CD4-positive, alpha-beta T cell treated with Interleukin-17A for 1 hour (primary cell): ENCODE measurements at regions not wholly inside any gene's neighbourhood (a gene's known extent, or its start where the extent isn't known, plus 50 kb on each side); places are given as distances from the start of the nearest gene placed in this dataset.
A peak's percentile ranks its signal among the peaks of the same experiment; 100 is the strongest.
"Not testable (repeated sequence)": the region's sequence is repeated elsewhere in the genome, so short reads cannot be mapped to it uniquely, and the experiment has no call there.

Experiments
- DNase-seq: peaks from one replicate; pipeline ENCODE4 v3.0.0-alpha.2; 2020

DNA sequence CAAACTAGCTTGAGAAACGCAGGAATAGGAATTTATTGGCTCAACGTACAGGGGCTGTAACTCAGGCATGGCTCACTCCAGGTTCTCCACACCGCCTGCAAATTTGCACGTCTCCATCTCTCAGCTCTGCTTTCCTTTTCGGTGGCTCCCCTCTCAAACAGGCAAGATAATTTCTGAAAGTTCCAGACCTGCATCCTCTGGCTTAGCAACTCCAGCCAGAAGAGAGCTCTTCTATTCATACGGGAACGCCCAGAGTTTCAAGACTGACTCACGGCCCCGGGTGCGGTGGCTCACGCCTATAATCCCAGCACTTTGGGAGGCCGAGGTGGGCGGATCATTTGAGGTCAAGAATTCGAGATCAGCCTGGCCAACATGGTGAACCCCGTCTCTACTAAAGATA, 139.7 kb upstream of the BNIP2 start:
- DNase-seq = no peak

DNA sequence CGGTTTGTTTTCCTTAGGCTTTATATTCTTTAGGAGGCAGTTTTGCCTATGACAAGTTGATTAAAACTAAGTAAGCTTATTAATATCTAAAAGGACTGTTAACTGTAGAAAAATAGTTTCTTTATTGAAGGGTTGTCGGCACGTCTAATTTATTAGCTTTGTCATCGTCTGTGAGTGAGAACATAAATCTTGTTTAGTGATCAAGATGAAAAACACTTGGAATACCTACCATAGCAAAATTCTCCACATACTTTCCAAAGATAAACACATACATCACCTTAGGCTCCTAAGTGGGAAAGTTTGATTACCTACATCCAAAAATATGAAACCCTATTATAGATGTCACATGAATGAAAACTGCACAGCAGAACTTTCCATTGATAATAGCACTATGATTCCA, 139.1 kb upstream of the BNIP2 start:
- DNase-seq = no peak

DNA sequence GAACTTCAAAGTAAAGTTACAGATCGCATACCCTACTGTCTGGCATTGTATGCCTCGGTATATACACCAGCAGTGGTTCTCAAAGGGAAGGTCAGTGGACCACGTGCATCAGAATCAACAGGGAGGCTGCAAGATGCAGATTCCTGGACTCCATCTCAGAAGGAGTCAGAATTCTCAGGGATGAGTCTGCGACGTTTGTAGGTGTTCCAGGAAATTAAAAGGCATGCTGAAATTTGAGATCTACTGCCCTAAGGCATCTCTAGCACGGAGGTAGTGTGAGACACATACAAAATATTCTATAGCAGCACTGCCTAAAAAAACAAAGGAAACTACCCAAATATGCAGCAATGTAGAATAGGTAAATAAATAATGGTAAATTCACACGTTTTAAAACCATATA, 136.8 kb upstream of the BNIP2 start:
- DNase-seq = no peak

DNA sequence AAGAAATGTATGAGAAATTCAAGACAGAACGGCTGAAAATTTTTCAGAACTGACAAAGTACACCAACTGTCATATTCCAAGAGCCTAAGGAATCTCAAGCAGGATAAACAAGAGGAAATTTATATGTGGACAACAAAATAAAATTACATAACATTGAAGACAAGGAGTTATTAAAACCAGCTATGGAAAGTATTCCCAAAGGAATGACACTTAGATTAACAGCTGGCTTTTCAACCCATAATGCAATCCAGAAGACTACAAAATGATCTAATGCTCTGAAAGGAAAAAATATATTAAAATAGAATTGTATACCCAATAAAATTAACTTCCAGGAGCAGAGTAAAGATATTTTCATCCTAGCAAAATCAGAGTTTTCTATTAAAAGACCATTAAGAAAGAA, 132.2 kb upstream of the BNIP2 start:
- DNase-seq = no peak

DNA sequence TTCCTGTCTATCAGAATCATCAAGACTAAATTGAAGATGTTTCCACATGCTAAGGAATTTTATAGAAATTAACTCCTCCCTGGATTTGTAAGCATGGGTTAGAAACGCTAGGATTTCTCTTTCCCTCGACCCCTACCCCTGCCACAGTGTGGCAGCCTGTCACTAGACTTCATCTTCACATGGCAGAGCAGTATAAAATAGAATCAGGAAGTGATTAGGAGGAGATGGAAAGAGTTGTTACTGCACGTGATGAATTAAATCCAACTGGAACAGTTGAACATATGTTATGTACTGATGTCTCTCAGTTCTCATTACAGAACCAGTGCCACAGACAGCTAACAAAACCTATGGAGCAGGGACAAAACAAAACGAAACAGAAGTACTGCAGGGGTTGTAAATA, 130.0 kb upstream of the BNIP2 start:
- no peak for DNase-seq

DNA sequence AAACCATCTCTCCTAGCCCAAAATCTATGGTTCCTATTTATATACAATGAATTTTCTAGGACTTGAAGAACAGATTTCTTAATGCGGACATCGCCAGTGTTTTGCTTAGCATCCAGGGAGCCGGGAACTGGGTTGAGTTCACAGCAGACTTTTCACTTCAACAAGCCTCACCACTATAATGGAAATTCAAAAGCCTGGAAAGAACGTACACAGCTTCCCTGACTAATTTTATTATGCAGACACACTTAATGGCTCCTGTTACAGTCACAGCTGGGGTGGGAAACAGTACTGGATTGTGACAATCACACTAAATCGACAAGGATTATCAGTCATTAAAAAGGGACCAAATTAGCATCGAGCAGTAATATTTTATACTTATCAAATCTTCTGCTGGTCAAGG, 129.2 kb upstream of the BNIP2 start:
- no peak for DNase-seq

DNA sequence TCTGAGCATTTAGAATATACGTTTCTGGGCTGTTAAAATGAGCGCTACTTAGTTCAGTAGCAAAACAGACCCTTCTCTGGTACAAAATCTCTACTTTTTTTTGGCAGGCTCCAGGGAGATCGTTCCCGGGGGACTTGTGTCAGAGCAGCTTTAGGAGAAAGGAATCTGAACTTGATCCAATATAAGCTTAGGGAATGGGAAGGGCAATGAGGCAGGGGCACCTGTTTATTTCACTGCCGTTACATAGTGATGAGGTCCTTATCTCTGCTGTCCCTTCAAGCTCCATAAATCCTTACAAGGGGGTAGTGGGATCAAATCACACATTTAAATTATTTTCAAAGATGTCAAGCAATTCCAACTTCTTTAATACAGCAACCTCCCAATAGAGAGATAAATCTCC, 128.7 kb upstream of the BNIP2 start:
- DNase-seq = no peak

DNA sequence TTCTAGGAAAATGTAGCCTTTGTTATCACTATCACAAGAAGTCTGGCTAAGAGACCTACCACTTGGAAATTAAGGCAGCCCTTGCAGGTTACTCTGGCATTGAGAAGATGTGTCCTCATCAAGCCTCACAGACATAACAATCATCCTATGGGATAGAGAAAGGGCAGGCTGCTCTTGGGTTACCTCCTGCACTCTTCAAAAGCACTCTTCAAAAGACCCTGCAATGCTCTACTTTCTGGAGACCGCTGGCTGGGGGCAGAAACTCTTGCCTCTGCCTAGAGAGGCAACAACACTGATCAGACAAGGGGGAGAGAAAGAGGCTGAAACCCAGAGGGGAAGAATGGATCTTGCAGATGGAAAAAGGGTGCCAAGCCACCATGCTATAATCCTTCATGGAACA, 127.9 kb upstream of the BNIP2 start:
- DNase-seq = no peak

DNA sequence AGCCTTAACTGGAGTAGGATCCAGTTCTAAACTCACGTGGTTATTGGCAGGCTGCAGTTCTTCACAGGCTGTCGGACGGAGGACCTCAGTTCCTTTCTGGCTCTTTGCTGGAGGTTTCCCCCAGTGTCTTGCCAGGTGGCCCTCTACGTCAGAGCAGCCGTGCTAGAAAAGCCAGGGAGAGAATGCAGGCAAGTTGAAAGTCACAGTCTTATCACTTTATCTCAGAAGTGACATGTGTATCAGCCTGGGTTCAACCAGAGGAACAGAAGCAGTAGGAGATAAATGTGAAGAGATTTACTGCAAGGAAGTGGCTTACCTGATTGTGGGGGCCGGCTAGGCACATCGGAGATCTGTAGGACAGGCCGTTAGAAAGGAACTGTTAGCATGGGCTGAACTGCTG, 125.3 kb upstream of the BNIP2 start:
- DNase-seq = peak; percentile 57

DNA sequence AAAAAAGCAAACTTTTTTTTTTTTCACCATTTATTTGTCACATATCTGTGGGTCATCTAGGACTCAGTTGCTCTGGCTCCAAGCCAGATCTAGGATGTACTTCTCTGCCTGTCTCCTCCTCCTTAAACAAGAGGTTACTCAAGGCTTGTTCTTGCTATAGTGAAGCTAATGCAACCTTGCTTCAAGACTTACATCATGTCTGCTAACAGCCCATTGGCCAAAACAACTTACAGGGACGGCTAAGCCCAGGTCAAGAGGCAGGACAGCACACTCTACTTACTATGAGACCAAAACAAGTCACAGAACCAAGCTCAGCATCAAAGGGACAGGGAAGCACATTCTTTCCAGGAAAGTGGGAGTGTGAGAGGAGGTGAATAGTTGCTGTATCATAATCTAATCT, 123.8 kb upstream of the BNIP2 start:
- DNase-seq = no peak

DNA sequence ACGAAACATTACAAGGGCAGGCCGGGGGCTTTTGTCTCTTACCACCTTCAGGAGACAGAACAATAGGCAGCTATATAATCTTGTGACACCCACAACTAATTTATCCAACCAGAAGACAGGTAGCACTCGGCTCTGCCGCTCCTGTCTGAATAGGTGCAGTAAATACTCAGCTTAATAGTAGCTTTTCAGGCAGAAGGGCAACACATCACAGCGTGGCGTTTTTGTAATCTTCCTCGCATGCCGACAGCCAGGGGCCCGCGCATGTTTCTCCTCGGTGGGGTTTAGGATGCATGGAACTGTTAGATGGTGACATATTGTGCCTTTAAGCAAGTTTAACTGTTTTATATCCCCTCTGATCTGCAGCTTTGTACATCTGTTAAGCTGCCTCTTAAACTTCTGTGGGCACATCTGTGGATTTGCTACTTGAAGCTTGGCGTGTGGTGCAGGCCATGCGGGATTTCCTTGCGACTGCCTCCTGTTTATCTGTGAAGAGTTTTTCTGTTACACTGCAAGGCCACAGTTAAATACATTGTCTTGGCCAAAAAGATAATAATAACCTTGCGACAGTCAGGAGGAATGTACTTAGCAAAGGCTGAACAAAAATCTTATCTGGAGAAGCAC, 123.2 kb upstream of the BNIP2 start:
- DNase-seq = no peak

DNA sequence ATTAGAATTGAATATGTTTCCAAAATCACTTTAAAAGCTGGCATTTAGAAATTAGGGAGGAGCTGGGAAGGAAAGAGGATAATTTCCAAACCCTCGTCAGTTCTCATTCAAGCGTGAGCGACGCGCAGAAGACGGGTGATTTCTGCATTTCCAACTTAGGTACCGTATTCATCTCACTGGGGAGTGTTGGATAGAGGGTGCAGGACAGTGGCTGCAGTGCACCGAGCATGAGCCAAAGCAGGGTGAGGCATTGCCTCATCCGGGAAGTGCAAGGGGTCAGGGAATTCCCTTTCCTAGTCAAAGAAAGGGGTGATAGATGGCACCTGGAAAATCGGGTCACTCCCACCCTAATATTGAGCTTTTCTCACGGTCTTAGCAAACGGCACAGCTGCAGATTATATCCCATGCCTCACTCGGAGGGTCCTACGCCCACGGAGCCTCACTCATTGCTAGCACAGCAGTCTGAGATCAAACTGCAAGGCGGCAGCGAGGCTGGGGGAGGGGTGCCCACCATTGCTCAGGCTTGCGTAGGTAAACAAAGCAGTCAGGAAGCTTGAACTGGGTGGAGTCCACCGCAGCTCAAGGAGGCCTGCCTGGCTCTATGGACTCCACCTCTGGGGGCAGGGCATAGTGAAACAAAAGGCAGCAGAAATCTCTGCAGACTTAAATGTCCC, 114.3 kb upstream of the BNIP2 start:
- DNase-seq = peak; percentile 87

DNA sequence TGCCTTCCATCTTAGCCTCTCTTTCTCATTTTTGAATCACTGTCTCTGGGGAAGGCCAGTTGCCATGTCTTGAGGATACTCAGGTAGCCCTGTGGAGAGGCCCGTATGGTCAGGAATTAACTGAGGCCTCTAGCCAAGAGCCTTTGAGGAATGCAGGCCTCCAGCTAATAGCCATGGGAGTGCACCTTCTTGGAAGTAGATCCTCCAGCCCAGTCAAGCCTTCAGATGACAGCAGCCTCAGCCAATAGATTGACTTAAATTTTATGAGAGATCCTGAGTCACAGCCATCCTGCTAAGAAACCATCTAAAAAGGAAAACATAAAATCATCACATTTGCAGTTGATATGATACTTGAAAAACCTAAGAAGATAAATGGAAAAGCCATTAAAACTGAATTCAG, 112.5 kb upstream of the BNIP2 start:
- DNase-seq = no peak

DNA sequence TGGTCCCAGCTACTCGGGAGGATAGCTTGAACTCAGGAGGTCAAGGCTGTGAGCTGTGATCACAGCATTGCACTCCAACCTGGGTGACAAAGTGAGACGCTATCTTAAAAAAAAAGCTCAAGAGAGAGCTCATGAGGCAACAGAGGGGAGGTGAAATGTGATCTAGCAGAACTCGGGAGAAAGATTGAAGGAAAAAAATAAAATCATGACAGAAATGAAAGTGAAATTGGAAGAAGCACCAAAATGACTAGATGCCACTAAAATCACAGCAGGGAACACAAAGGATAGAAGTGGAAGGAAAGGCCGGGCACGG, 109.4 kb upstream of the BNIP2 start:
- DNase-seq = no peak

DNA sequence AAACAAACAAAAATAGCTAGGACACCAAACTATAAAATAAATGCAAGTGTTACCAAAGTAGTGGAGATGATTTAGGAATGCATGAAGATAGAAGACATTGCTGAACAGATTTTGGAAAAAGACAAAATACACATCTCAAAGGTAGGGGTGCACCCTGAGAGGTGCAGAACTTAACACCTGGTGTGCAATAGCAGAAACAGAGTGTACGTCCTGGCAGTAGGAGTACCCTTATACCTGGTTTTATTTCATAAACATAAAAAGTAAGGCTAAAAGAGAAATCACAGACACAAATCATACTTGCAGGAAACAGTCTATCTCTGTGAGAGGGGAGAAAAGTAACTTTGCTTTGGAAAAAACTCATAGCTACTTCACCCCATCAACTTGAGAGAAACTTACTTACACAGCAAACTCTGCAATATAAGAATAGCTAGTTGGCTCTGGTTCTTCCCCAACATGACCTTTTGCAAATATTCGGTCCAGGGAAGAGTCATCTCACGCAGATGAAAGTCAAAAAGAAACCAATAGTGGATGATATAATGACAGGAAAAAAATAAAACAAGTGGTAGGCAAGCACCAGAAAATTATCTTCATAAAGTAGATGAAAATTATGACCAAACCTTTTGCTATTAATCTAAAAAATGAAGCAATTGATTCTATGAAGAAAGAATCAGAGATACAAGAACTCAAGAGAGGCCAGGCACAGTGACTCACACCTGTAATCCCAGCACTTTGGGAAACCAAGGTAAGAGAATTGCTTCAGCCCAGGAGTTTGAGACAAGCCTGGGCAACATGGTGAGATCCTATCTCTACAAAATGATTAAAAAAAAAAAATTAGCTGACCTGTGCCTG, 108.9 kb upstream of the BNIP2 start:
- no peak for DNase-seq

DNA sequence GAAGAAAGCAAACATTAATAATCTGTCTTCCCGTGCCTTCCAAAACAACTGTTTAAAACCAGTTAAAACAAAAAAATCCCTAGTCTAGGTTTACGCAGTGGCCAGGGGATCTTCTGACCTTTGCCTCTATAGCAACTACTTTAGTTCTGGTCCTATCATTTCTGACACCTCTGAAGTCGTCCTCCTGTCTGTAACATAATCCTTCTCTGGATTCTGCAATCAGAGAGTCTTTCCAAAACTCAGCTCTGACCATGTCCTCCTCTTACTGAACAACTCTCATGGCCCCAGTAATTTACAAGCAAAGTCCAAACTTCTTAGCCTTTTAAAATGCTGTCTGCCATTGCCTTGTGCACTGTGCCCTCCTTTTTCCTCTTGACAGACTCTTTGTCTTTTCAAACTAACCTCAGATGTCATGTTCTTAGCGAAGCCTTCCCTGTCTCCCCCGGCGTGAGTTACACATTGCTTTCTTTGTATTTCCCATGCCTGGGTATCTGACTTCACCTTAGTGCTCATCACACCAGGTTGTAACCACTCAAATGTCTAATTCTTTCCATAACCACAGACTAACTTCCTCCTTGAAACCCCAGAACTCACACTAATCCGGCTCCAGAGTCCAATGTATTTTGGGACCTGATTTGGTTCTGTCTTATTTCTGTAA, 105.2 kb upstream of the BNIP2 start:
- no peak for DNase-seq

DNA sequence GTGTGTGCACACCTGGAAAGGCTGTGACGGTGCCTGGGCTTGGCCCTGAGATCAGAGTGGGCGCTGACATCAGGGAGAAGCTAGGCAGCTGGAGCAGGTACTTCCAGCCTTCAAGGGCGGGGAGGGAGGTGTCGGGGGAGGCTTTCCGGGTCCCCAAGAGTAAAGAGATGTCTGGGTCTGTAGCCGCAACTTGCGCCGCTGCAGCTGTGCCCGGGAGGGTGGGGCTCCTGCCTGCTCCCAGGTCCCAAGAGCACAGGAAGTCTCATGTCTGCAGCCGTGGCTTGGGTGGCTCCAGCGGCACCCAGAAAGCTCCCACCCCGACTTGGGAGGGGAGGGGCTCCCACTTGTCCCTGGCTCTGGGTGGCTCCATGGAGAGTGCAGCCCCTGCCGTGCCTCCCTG, 103.2 kb upstream of the BNIP2 start:
- peak; percentile 32 for DNase-seq

DNA sequence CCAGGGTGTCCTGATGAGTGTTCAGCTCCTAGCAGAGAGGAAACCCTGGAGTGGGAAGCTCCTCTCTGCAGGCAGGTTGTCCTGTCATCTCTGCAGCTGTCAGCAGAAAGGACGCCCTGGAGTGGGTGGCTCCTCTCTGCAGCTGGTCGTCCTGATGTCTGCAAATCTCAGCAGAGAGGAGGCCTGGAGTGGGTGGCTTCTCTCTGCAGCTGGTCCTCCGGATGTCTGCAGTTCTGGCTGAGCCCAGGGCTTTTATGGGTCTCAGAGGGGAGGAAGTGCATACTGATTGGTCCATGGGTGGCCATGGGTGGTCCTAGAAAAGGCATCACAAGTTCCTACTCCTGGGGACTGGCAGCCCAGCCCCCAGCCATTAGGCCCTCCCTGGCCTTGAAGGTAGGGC, 102.6 kb upstream of the BNIP2 start:
- peak; percentile 19 for DNase-seq

DNA sequence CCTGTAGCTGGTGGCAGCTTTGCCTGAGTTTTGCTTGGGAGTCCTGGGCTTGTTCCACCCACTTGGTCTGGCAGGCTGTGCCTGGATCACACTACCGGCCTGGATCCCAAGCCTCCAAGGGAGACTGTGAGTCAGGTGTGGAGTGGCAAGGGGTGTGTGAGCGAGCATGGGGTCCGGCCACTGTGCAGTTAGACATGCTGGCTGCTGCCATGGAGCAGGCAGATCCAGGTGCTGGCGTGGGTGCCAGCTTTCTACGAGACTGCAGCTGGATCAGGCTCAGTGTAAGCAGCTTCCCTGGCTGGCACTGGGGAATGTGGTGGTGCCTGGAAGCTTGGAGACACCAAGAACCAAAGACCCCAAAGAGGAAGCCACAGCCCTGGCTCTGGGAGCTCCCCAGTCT, 102.0 kb upstream of the BNIP2 start:
- DNase-seq = no peak

DNA sequence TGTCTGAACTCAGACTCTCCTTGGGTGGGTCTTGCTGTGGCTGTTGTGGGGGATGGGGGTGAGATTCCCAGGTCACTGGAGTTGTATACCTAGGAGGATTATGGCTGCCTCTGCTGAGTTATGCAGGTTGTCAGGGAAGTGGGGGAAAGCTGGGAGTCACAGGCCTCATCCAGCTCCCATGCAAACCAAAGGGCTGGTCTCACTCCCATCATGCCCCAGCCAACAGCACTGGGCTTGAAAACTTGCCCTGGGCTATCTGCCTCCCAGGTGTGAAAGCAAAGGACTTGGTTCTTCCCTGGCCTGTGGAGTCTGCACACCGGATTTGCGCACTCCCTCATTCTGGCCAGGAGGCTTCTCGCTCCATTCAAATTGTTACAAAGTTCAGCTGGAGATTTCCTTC, 97.3 kb upstream of the BNIP2 start:
- not testable (repeated sequence) for DNase-seq

DNA sequence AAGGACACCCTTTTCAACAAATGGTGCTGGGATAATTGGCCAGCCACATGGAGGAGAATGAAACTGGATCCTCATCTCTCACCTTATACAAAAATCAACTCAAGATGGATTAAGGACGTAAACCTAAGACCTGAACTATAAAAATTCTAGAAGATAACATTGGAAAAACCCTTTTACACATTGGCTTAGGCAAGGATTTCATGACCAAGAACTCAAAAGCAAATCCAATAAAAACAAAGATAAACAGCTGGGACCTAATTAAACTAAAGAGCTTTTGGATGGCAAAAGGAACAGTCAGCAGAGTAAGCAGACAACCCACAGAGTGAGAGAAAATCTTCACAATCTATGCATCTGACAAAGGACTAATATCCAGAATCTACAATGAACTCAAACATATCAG, 96.9 kb upstream of the BNIP2 start:
- not testable (repeated sequence) for DNase-seq

DNA sequence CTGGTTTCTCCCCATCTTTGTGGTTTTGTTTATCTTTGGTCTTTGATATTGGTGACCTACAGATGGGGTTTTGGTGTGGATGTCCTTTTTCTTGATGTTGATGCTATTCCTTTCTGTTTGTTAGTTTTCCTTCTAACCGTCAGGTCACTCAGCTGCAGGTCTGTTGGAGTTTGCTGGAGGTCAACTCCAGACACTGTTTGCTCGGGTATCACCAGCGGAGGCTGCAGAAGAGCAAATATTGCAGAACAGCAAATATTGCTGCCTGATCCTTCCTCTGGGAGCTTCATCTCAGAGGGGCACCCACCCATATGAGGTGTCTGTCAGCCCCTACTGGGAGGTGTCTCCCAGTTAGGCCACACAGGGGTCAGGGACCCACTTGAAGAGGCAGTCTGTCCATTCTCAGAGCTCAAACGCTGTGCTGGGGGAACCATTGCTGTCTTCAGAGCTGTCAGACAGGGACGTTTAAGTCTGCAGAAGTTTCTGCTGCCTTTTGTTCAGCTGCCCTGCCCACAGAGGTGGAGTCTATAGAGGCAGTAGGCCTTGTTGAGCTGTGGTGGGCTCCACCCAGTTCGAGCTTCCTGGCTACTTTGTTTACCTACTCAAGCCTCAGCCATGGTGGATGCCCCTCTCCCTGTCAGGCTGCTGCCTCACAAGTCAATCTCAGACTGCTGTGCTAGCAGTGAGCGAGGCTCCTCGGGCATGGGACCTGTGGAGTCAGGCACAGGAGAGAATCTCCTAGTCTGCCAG, 94.8 kb upstream of the BNIP2 start:
- DNase-seq = not testable (repeated sequence)

DNA sequence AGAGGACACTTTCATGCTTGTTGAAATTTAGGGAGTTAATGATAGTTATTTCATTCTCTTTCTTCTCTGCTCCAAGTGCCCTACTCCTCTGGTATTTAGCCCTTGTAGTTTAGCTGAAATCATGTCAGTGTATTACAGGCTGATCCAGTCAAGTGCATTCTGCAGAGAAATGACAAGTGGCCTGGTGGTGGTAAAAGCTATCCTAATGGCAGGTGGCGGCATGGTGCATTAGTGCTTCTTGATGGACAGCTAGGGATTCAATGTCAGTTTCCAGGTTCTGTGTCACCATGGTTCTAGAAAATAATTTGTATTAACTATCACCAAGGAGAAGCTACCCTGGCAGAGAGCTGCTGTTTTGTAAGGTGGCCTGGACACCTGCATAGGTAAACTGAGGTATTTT, 90.0 kb upstream of the BNIP2 start:
- DNase-seq = no peak
